ENCODE measurements at regions not wholly inside any gene's neighbourhood (a gene's known extent, or its start where the extent isn't known, plus 50 kb on each side); places are given as distances from the start of the nearest gene placed in this dataset.

DNA sequence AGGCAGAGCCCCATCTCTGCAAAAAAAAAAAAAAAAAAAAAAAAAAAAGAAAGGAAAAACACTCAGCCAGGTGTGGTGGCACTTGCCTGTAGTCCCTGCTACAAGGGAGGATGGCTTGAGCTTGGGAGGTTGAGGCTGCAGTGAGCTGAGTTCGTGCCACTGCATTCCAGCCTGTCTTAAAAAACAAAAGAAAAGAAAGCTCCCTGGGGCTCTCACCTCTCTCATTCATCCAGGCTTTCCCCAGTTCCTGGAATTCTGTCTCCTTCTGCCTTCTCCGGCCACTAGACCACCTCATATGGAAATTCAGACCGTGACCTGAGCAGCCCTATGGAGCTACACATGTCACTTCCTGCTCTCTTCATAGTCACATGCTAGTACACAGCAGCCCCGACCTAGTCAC is 101.1 kb upstream of the TAB2 start:
- H2BK12ac ChIP-seq (ENCODE audit: low read depth, low read length) = no peak overlapping the region
- H4K20me1 ChIP-seq (replicated peaks in 1 of 2; ENCODE audit: control insufficient read depth in 1 of 2, insufficient read depth in 2 of 2, low read length in 2 of 2) = no peaks in the 10 kb centered on the region
- H3K27ac ChIP-seq (ENCODE audit: low read depth, low read length) = no peak overlapping the region
- H3K79me1 ChIP-seq (ENCODE audit: low read depth, low read length) = no peaks in the 10 kb centered on the region
- no peak overlapping the region for H2AFZ ChIP-seq (ENCODE audit: low read length)
- H3K4me1 ChIP-seq (replicated peaks in 1 of 4; ENCODE audit: control insufficient read depth in 3 of 4, insufficient read depth in 4 of 4, low read length in 3 of 4) = peaks cover 0 to 5% (median 2%) of the 10 kb centered on the region in 4 experiments; a peak in 3 of 7 replicates
- no peaks in the 10 kb centered on the region for H3K9me3 ChIP-seq (ENCODE audit: insufficient read depth in 2 of 2, low read depth in 1 of 2, low read length in 1 of 2)
- no peak overlapping the region for H3K4ac ChIP-seq (replicated peaks; ENCODE audit: insufficient read length, low read depth, low read length)
- H3K56ac ChIP-seq (replicated peaks; ENCODE audit: insufficient read length, low read depth, low read length) = no peak overlapping the region
- FAIRE-seq (no peak), DNase-seq (ENCODE audit: low read depth in 1 of 2, low spot score in 2 of 2) (no peak)
- no peak overlapping the region for H4K5ac ChIP-seq (ENCODE audit: insufficient read length, low read depth, low read length)
- H3K9ac ChIP-seq (replicated peaks in 1 of 4; ENCODE audit: extremely low read depth in 1 of 4, low read depth in 3 of 4, low read length in 3 of 4) = no peak overlapping the region
- H2BK120ac ChIP-seq (replicated peaks; ENCODE audit: low read depth, low read length) = no peak overlapping the region
- H4K91ac ChIP-seq (replicated peaks; ENCODE audit: insufficient read length, low read length) = no peak overlapping the region
- no peak overlapping the region for H3K18ac ChIP-seq (ENCODE audit: extremely low read depth, low read length)
- H3K27me3 ChIP-seq (replicated peaks in 1 of 4; ENCODE audit: control insufficient read depth in 3 of 4, extremely low read depth in 1 of 4, insufficient read depth in 3 of 4, low read length in 3 of 4) = no peaks in the 10 kb centered on the region
- no peaks in the 10 kb centered on the region for H3K23me2 ChIP-seq (ENCODE audit: low read depth, low read length)
- POLR2A ChIA-PET (ENCODE audit: partially characterized antibody) = interaction anchor here (1.8 kb wide), 1 partner anchor 16 kb away, joined by 4 read pairs; no protein-coding TSS in a partner anchor
- peak overlapping the region; percentile 23; the same call in 1 of the 2 replicates for H2BK20ac ChIP-seq (ENCODE audit: low read length)
- H3K23ac ChIP-seq (ENCODE audit: insufficient read length) = no peak overlapping the region
- H2BK15ac ChIP-seq (ENCODE audit: low read length) = no peak overlapping the region
- WGBS, 2 experiments (ENCODE audit: extremely low coverage in 1 of 2, insufficient coverage in 1 of 2, insufficient read length in 1 of 2, insufficient replicate concordance in 2 of 2, low coverage in 1 of 2, low lambda C conversion rate in 2 of 2, missing lambda C conversion rate in 1 of 2) = 67% methylated on average over 4 of the region's 4 CpGs; no CpG with 5 or more reads in 1 of the 2 experiments
- peak overlapping the region; percentile 77; the same call in 1 of the 2 replicates for H2BK5ac ChIP-seq (ENCODE audit: low read depth, low read length)
- H3K4me2 ChIP-seq (ENCODE audit: insufficient read depth in 1 of 2, low read depth in 2 of 2, low read length in 2 of 2) = no peak overlapping the region
- H3K79me2 ChIP-seq (ENCODE audit: control insufficient read depth in 1 of 2, insufficient read depth in 2 of 2, low read length in 2 of 2) = no peaks in the 10 kb centered on the region
- no peak overlapping the region for H2AK5ac ChIP-seq (ENCODE audit: low read depth, low read length)
- no peak overlapping the region for H3K14ac ChIP-seq (ENCODE audit: insufficient read length)
- no peak overlapping the region for H3K4me3 ChIP-seq (ENCODE audit: extremely low read depth in 1 of 4, insufficient read depth in 2 of 4, low read depth in 3 of 4, low read length in 4 of 4)
- H3K36me3 ChIP-seq (ENCODE audit: control insufficient read depth in 2 of 4, insufficient read depth in 4 of 4, low read length in 3 of 4) = no peaks in the 10 kb centered on the region
- peak; percentile 76 for TF ChIP-seq TEAD4 (IDR thresholded peaks at IDR 0.05; ENCODE audit: low read depth, low read length)
- no peak for TF ChIP-seq HDAC6 (IDR thresholded peaks at IDR 0.05; ENCODE audit: low read depth, low read length)
- TF ChIP-seq RAD21 (IDR thresholded peaks at IDR 0.05 in 1 of 2, conservative IDR thresholded peaks at IDR 0.05 in 1 of 2; ENCODE audit: low read depth in 2 of 2, low read length in 2 of 2) = no peak; a peak in 1 of 4 replicates
- 0 out of 2 replicates have a peak, but pooled peaks have one; percentile 29 for TF ChIP-seq TCF12 (IDR thresholded peaks at IDR 0.05; ENCODE audit: low read depth, low read length)
- 0 out of 2 replicates have a peak, but pooled peaks have one; percentile 36 for TF ChIP-seq SP1 (IDR thresholded peaks at IDR 0.05; ENCODE audit: low read depth, low read length)
- TF ChIP-seq ZNF274 (IDR thresholded peaks at IDR 0.05; ENCODE audit: borderline replicate concordance, extremely low read depth, low read length) = no peak
- 0 out of 2 replicates have a peak, but pooled peaks have one; percentile 7 for TF ChIP-seq SRF (IDR thresholded peaks at IDR 0.05; ENCODE audit: low read depth, low read length)
- TF ChIP-seq TBP (IDR thresholded peaks at IDR 0.05; ENCODE audit: low read depth, low read length) = no peak
- CTCF ChIA-PET (ENCODE audit: partially characterized antibody) = interaction anchor here (0.5 to 2.7 kb wide), 8 partner anchors 14 to 1474 kb away, joined by 3 to 8 read pairs (median 4); no protein-coding TSS in a partner anchor
- H4K8ac ChIP-seq (ENCODE audit: extremely low read depth, insufficient read depth, low read length) = no peak overlapping the region

Data from H1 (cell line).